Activated naive CD4-positive, alpha-beta T cell treated with anti-CD3 and anti-CD28 coated beads for 36 hours (primary cell): ENCODE measurements at regions not wholly inside any gene's neighbourhood (a gene's known extent, or its start where the extent isn't known, plus 50 kb on each side); places are given as distances from the start of the nearest gene placed in this dataset.

Experiments used
- CTCF ChIA-PET: fragments of 350-600 bp; sonication (Branson Sonifier 250); formaldehyde crosslinking; loops from one replicate; lab custom pipeline; 2021; ENCODE audit warnings: antibody characterized with exemption; lab: Charles Lee
- DNase-seq: peaks from one replicate; pipeline ENCODE4 v3.0.0-alpha.2; 2020
- H3K27ac Mint-ChIP-seq: one replicate; pipeline ENCODE4 v1.8.0; 2021; ENCODE audit warnings: mild to moderate bottlenecking, mixed read lengths
- H3K27me3 Mint-ChIP-seq: one replicate; pipeline ENCODE4 v1.8.0; 2021; ENCODE audit warnings: low read depth, mixed read lengths
- H3K36me3 Mint-ChIP-seq: one replicate; pipeline ENCODE4 v1.8.0; 2021; ENCODE audit warnings: low read depth, mixed read lengths
- H3K4me1 Mint-ChIP-seq: one replicate; pipeline ENCODE4 v1.8.0; 2021; ENCODE audit warnings: low read depth, mixed read lengths
- H3K4me3 Mint-ChIP-seq: one replicate; pipeline ENCODE4 v1.8.0; 2021; ENCODE audit warnings: mild to moderate bottlenecking, moderate library complexity, mixed read lengths
- H3K9me3 Mint-ChIP-seq: one replicate; pipeline ENCODE4 v1.8.0; 2021; ENCODE audit warnings: mixed read lengths
- intact Hi-C: fragments of 100-400 bp; cut with micrococcal nuclease; formaldehyde crosslinking; loops from one replicate; pipeline ENCODE4 v1.15.1; 2023

DNA sequence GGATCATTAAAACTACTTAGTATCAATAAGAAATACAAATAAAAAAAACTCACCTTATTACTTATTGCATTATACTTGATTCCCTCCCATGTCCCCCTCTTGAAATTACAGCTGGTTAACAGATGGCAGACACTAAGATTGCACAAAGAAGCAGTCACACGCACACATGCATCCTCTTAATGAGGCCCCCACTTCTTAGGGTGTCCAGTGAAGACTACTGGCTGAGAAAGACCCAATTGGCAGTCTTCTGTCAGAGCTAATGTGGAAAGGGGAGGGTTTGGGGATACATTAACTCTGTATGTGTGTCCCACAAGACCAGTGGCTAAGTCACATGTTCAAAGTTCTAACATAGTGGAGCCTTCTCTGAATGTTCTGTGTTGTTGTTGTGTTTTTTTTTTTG is 210.7 kb downstream of the MTX2 start:
- Mint-ChIP-seq H3K36me3 (no peaks in the 10 kb centered on the region), H3K9me3 (no peaks in the 10 kb centered on the region), H3K4me3 (no peak overlapping the region), H3K4me1 (no peaks in the 10 kb centered on the region), H3K27me3 (peaks cover 7% of the 10 kb centered on the region), H3K27ac (no peak overlapping the region)
- CTCF ChIA-PET, result interaction anchor here (0.7 kb wide), 1 partner anchor 1116 kb away, joined by 4 read pairs; no protein-coding TSS in a partner anchor
- intact Hi-C loops, result no loop called here
- DNase-seq, result no peak

DNA sequence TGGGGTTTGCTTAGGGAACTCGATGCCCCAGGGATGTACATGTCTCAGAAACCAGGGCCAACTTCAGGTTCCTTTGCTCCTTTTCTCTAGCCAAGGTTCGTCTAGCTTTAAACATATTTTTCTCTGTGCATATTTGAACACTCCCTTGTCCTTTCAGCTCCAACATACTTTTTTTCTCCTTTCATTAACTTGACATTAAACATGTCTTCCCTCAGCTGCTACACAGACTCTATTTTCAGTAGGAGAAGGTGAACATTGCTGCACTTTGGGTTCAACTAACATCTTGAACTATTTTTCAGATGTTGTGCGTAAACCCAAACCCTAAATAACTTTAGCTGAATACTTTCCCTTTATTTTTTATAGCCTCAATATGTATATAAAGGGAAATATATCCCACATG is 212.9 kb downstream of the MTX2 start:
- Mint-ChIP-seq H3K9me3 (no peaks in the 10 kb centered on the region), H3K4me1 (no peaks in the 10 kb centered on the region), H3K36me3 (no peaks in the 10 kb centered on the region), H3K4me3 (no peak overlapping the region), H3K27me3 (peaks cover 14% of the 10 kb centered on the region), H3K27ac (no peak overlapping the region)
- no peak for DNase-seq
- CTCF ChIA-PET, result no interaction called here
- intact Hi-C loops, result no loop called here

DNA sequence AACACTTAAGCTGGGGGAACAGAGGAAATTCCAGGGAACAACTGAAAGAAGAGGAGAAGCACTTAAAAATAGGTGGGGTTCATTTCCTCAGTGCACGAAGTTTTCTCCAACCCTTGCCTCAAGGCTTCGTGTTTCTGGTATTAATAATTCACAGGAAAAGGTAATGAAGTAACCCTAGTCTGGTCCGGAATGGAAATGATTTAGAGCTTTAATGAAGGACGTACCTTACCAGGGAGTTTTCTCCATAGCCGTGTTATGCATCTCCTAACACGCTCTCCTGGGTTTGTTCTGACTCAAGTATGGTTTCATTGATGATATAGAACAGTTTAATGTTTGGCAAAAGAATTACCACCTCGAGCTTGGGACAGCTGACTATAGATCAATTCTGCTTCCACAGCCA is 214.2 kb downstream of the MTX2 start:
- no peak for DNase-seq
- peaks cover 24% of the 10 kb centered on the region for H3K27me3 Mint-ChIP-seq
- H3K4me1 Mint-ChIP-seq, result no peaks in the 10 kb centered on the region
- H3K36me3 Mint-ChIP-seq, result no peaks in the 10 kb centered on the region
- no peak overlapping the region for H3K27ac Mint-ChIP-seq
- CTCF ChIA-PET, result no interaction called here
- intact Hi-C loops, result no loop called here
- H3K4me3 Mint-ChIP-seq, result no peak overlapping the region
- no peaks in the 10 kb centered on the region for H3K9me3 Mint-ChIP-seq

DNA sequence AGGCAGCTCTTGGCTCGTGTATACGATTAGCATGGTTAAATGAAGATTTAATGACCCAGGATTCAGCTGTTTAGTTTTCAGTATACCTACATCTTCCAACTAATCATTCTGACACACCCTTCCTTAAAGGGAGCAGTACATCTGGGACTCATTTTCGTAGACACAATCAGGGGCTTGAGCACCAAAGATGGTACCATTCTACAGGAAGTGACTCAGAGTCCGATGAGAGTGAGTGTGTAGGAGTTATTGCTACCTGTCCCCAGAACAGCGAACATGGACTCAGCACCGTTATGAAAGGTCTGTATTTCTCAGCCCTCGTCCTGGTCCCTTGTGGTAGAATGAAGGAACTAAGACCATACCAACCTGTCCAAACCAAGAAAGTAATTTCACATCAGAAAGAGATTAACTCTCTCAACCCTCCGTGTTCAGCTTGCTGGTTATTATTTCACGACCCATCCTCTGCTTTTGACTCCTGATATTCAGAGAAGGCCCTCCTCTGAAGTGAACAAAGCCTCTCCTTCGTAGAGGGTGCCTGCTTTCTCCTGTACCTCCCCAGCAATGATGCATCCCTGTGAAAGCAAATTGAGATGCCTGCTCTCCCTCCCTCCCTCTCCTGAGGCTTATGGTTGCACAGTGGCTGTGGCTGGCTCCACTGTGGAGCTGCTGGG is 214.8 kb downstream of the MTX2 start:
- no peaks in the 10 kb centered on the region for H3K4me1 Mint-ChIP-seq
- no peak overlapping the region for H3K4me3 Mint-ChIP-seq
- no peak for DNase-seq
- intact Hi-C loops, result no loop called here
- H3K27ac Mint-ChIP-seq, result no peak overlapping the region
- H3K9me3 Mint-ChIP-seq, result no peaks in the 10 kb centered on the region
- peaks cover 29% of the 10 kb centered on the region for H3K27me3 Mint-ChIP-seq
- CTCF ChIA-PET, result no interaction called here
- H3K36me3 Mint-ChIP-seq, result no peaks in the 10 kb centered on the region

DNA sequence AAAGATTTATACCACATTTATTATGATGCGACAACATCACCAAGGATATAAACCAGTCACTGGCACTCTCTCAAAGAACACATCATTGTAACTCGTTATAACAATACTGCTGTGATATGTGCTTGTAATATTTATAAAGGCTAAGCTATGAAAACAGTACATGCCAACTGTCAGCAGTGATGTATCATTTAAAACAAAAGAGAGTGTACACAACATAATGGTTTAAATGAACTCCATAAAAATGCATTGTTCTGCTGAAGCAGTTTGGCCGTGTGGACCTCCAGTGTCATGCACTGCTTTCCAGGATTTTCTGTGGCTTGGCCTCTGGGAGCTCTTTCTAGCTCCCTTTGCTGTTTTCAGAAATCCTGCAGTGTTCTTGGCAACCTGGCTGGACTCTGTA is 215.6 kb downstream of the MTX2 start:
- H3K9me3 Mint-ChIP-seq, result no peaks in the 10 kb centered on the region
- intact Hi-C loops, result no loop called here
- H3K27ac Mint-ChIP-seq, result no peak overlapping the region
- DNase-seq, result no peak
- CTCF ChIA-PET, result interaction anchor here (0.9 to 2.0 kb wide), 2 partner anchors 19 to 70 kb away, joined by 4 read pairs; no protein-coding TSS in a partner anchor
- H3K4me1 Mint-ChIP-seq, result no peaks in the 10 kb centered on the region
- H3K27me3 Mint-ChIP-seq, result peaks cover 36% of the 10 kb centered on the region
- no peak overlapping the region for H3K4me3 Mint-ChIP-seq
- H3K36me3 Mint-ChIP-seq, result no peaks in the 10 kb centered on the region

DNA sequence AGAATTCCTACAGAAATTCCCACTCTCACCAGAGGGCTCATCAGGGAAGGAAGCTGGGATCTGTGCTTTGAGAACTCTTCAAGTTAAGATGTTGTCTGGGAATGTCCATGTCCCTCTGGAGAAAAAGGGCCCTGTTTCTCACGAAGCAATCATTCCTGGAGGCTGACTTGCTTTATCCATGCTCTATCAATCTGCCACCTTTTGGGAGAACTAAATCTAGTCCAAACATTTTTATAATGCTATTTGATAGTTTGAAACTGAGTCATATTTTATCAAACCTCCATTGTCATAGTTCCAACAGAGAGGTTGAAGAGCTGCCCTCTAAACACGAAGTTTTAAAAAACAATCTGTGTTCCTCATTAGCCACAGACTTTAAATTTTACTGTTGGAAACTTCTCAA is 219.2 kb downstream of the MTX2 start:
- Mint-ChIP-seq H3K27me3 (peaks cover 31% of the 10 kb centered on the region), H3K9me3 (no peaks in the 10 kb centered on the region), H3K27ac (no peak overlapping the region), H3K4me3 (no peak overlapping the region), H3K4me1 (no peaks in the 10 kb centered on the region), H3K36me3 (no peaks in the 10 kb centered on the region)
- no peak for DNase-seq
- CTCF ChIA-PET, result no interaction called here
- intact Hi-C loops, result no loop called here

DNA sequence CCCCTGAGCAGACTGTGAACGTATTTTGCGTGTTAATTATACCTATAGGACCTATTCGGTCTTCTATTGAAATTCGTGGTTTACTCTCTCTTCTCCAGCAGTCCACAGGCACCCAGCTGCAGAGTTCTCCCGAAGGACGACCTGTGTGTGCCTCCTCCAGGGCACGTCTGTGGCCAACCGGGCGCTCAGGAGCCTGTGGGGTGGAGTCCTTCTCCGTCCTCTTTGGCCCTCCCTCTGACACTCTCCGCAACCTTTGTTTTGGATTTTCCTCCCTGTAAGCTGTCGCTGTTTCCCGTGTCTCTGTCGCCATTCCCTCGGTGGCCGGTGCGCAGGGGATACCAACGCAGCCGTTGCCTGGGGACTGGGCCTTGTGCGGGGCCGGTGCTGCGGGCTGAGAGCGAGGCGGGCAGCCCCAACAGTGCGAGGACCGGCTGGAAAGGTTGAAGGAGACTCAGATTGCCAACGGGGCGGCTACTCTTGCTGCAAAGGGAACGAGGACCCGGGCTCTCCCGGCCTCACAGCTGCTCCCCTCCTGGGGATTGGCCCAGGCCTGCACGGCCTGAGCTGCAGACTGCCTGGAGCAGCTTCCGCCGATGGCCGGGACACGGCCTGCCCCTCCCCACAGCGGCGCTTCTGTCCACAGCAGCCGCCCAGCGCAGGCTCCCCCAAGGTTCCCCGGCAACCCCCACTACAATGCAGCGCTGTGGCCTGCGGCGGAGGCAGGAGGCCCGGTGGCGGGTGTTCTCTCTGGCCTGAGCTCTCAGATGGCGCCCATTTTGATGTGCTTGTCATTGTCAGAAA is 221.0 kb downstream of the MTX2 start:
- Mint-ChIP-seq H3K9me3 (no peaks in the 10 kb centered on the region), H3K36me3 (no peaks in the 10 kb centered on the region), H3K27ac (no peak overlapping the region), H3K27me3 (peaks cover 35% of the 10 kb centered on the region), H3K4me1 (no peaks in the 10 kb centered on the region), H3K4me3 (no peak overlapping the region)
- no peak for DNase-seq
- CTCF ChIA-PET, result no interaction called here
- intact Hi-C loops, result no loop called here

DNA sequence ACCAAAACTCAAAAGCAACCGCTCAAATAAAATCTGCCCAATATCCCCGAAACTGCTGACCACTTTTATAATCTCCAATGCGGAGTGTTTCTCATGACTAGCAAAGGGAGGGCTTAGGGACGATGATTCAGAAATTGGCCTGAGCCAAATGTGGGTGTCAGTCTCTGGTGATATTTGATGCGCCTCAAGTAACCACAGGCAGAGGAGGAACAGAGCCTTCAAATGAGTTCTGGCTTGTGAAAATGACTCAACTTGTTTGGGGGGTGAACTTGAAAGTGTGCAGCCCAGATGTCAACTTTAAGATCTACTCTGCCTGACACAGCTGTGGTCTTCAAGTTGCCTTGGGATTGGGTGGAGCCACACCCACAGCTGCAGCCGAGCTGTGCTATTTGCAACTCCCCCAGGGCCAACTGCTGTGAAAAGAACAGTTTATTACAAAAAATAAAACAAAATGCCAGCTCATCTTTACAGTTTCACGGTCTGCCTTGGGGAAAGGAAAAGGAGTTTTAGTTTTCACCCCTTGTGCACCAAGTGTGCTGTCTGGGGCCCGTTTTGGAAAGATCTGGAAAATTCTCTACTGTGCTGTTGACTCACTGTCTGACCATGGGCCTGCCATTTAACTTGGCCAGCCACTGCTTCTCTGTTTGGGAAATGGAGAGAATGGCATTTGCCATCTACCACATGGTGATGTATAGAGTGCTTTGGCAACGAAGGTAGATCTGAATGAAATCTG is 222.1 kb downstream of the MTX2 start:
- Mint-ChIP-seq H3K27me3 (peaks cover 38% of the 10 kb centered on the region), H3K36me3 (no peaks in the 10 kb centered on the region), H3K9me3 (no peaks in the 10 kb centered on the region), H3K27ac (no peak overlapping the region), H3K4me3 (no peak overlapping the region), H3K4me1 (no peaks in the 10 kb centered on the region)
- intact Hi-C loops, result no loop called here
- CTCF ChIA-PET, result interaction anchor here (0.6 to 1.4 kb wide), 2 partner anchors 25 to 63 kb away, joined by 3 read pairs; no protein-coding TSS in a partner anchor
- no peak for DNase-seq

DNA sequence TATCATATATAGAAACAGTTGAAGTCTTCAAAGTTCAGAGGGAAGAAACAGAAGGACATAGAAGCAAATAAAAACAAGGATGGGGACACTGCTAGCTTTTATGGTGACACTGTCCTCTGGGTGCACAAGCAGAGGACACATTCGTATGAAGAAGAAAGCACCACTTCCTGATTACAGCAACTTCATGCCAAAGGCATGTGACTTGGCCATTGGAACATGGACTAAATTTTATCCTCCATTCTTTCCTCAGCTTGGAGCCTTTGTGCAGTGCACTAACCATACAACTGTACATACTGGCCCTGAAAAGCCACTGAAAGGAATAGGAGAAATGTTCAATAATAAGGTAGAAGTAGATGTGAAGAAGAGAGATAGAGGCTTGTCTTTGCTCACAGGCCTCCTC is 223.3 kb downstream of the MTX2 start:
- DNase-seq, result no peak
- H3K9me3 Mint-ChIP-seq, result no peaks in the 10 kb centered on the region
- intact Hi-C loops, result no loop called here
- H3K36me3 Mint-ChIP-seq, result no peaks in the 10 kb centered on the region
- CTCF ChIA-PET, result no interaction called here
- H3K27me3 Mint-ChIP-seq, result peaks cover 29% of the 10 kb centered on the region
- H3K4me1 Mint-ChIP-seq, result no peaks in the 10 kb centered on the region
- no peak overlapping the region for H3K4me3 Mint-ChIP-seq
- H3K27ac Mint-ChIP-seq, result no peak overlapping the region

DNA sequence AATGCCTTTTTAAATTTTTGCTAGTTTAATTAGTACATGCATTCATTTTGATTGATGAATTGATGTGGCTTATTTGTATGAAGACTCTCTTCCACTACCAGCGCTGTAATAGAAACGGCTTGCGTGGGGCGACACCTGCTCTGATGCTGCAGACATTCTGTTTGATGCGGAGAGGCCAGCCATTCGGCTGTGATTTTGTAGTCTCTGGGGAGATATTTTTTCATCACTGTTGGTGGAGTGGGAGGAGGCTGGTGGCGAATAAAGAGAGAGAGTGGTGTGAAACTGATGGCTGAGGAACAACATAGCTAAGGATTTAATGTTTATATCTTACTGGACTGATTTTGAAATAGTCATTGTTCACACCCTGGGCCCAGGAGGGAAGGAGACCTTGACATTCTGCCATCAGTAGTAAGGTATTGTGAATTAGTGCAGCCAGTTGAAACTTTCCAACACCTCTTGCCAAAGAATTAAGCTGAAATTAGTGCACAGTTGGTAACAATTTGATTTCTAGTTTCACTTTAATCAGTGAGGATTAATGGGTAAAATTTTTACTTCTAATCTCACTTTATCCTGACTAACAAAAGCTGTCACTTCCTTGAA is 224.1 kb downstream of the MTX2 start:
- CTCF ChIA-PET, result no interaction called here
- no peaks in the 10 kb centered on the region for H3K36me3 Mint-ChIP-seq
- H3K4me3 Mint-ChIP-seq, result no peak overlapping the region
- H3K9me3 Mint-ChIP-seq, result no peaks in the 10 kb centered on the region
- peaks cover 25% of the 10 kb centered on the region for H3K27me3 Mint-ChIP-seq
- DNase-seq, result no peak
- intact Hi-C loops, result no loop called here
- no peak overlapping the region for H3K27ac Mint-ChIP-seq
- H3K4me1 Mint-ChIP-seq, result no peaks in the 10 kb centered on the region

DNA sequence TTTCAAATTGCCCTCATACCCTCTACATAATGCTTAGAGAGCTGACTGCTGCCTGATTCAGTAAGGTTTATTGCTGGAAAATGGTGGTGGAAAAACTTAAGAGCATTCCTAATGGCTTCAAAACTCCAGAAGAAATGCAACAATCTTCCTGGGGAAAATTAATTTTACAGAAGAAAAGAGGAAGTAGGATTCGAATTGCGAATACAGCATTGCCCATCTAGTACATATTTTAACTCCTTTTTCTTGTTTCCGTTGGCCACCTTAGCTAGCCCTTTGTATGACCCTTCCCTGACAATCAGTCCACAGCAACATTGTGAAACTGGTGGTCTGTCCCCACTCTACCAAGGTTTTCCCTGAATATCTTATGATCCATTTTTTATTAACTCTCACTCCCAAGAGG is 224.7 kb downstream of the MTX2 start:
- CTCF ChIA-PET, result no interaction called here
- H3K9me3 Mint-ChIP-seq, result no peaks in the 10 kb centered on the region

DNA sequence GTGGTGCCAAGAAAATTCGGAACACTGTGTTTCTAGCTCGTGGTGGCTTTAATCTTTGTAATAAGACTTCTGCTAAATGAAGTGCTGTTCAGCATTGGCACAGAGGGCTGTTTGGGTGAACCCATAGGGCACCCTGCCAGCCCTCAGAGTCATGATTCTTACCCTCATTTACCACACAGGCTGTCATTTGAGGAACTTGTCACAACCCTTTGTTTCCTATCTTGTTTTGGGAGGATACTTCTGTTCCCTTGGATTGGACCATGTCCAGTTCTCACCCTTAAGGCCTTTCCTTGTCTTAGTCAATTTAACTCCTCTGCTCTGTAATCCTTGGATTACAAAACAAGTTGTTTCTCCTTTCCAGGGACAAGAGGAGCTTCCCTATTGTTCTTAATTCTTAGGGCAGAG is 225.7 kb downstream of the MTX2 start:
- DNase-seq, result no peak
- no peak overlapping the region for H3K27ac Mint-ChIP-seq
- no peaks in the 10 kb centered on the region for H3K36me3 Mint-ChIP-seq
- H3K4me3 Mint-ChIP-seq, result no peak overlapping the region
- CTCF ChIA-PET, result interaction anchor here (0.6 to 0.7 kb wide), 2 partner anchors 122 to 367 kb away, joined by 4 to 6 read pairs; no protein-coding TSS in a partner anchor
- no peaks in the 10 kb centered on the region for H3K4me1 Mint-ChIP-seq
- H3K27me3 Mint-ChIP-seq, result peaks cover 15% of the 10 kb centered on the region
- no peaks in the 10 kb centered on the region for H3K9me3 Mint-ChIP-seq
- intact Hi-C loops, result no loop called here

More for the DNA sequence above, 224.7 kb downstream of the MTX2 start:
- Mint-ChIP-seq H3K4me3 (no peak overlapping the region), H3K4me1 (no peaks in the 10 kb centered on the region), H3K36me3 (no peaks in the 10 kb centered on the region), H3K27ac (no peak overlapping the region), H3K27me3 (peaks cover 20% of the 10 kb centered on the region)
- intact Hi-C loops, result no loop called here
- no peak for DNase-seq
